ENCODE measurements at regions not wholly inside any gene's neighbourhood (a gene's known extent, or its start where the extent isn't known, plus 50 kb on each side); places are given as distances from the start of the nearest gene placed in this dataset.

- TF ChIP-seq, protein P1, sequence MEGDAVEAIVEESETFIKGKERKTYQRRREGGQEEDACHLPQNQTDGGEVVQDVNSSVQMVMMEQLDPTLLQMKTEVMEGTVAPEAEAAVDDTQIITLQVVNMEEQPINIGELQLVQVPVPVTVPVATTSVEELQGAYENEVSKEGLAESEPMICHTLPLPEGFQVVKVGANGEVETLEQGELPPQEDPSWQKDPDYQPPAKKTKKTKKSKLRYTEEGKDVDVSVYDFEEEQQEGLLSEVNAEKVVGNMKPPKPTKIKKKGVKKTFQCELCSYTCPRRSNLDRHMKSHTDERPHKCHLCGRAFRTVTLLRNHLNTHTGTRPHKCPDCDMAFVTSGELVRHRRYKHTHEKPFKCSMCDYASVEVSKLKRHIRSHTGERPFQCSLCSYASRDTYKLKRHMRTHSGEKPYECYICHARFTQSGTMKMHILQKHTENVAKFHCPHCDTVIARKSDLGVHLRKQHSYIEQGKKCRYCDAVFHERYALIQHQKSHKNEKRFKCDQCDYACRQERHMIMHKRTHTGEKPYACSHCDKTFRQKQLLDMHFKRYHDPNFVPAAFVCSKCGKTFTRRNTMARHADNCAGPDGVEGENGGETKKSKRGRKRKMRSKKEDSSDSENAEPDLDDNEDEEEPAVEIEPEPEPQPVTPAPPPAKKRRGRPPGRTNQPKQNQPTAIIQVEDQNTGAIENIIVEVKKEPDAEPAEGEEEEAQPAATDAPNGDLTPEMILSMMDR (IDR thresholded peaks at IDR 0.05), result no peak
- TF ChIP-seq POLR2A (IDR thresholded peaks at IDR 0.05), result no peak
Observed at GRCh38 chr9:10785255-10785654, 172.5 kb upstream of the PTPRD start.

Data from vagina (tissue), 2 donors.